Astrocyte (in vitro differentiated cells and primary cell): ENCODE measurements at regions not wholly inside any gene's neighbourhood (a gene's known extent, or its start where the extent isn't known, plus 50 kb on each side); places are given as distances from the start of the nearest gene placed in this dataset.

Experiments
- DNase-seq: peaks from one replicate; pipeline ENCODE4 v3.0.0-alpha.2; 2010; ENCODE audit warnings: low read depth
- FAIRE-seq: peaks from 2 replicates; lab custom pipeline; 2011; peaks lifted over from hg19 to GRCh38; lab: Jason Lieb, UNC
- H2AFZ ChIP-seq: 2 replicates; pipeline ENCODE4 v1.6.0; 2012; ENCODE audit warnings: low read depth, low read length, inconsistent platforms
- H3K27ac ChIP-seq: 2 replicates; pipeline ENCODE4 v1.5.1; 2011; ENCODE audit warnings: low read depth, low read length, inconsistent platforms
- H3K27me3 ChIP-seq: 2 replicates; pipeline ENCODE4 v1.6.0; 2011; ENCODE audit warnings: low read length, inconsistent platforms; ENCODE audit not compliant: insufficient read depth
- H3K36me3 ChIP-seq: 2 replicates; pipeline ENCODE4 v1.5.1; 2011; ENCODE audit warnings: low read length, inconsistent platforms; ENCODE audit not compliant: insufficient read depth
- H3K4me1 ChIP-seq: 2 replicates; pipeline ENCODE4 v1.5.1; 2011; ENCODE audit warnings: low read length, inconsistent platforms; ENCODE audit not compliant: insufficient read depth
- H3K4me2 ChIP-seq: 2 replicates; pipeline ENCODE4 v1.6.0; 2012; ENCODE audit warnings: low read length, inconsistent platforms
- H3K4me3 ChIP-seq: 2 replicates; pipeline ENCODE4 v1.5.1; 2011; ENCODE audit warnings: low read depth, mild to moderate bottlenecking, low read length, inconsistent platforms; ENCODE audit not compliant: insufficient read depth
- H3K79me2 ChIP-seq: 2 replicates; pipeline ENCODE4 v1.6.0; 2012; ENCODE audit warnings: mild to moderate bottlenecking, low read length, inconsistent platforms; ENCODE audit not compliant: insufficient read depth
- H3K9ac ChIP-seq: 2 replicates; pipeline ENCODE4 v1.6.0; 2012; ENCODE audit warnings: mild to moderate bottlenecking, low read length, inconsistent platforms
- H3K9me3 ChIP-seq: 2 replicates; pipeline ENCODE4 v1.5.1; 2012; ENCODE audit warnings: low read depth, mild to moderate bottlenecking, low read length, inconsistent platforms; ENCODE audit not compliant: insufficient read depth
- H4K20me1 ChIP-seq: 2 replicates; pipeline ENCODE4 v1.6.0; 2012; ENCODE audit warnings: low read length, inconsistent platforms; ENCODE audit not compliant: insufficient read depth
- H3K27ac Mint-ChIP-seq: one replicate; pipeline ENCODE4 v1.8.0; 2021; ENCODE audit warnings: mild to moderate bottlenecking, mixed read lengths; ENCODE audit not compliant: unreplicated experiment
- H3K27me3 Mint-ChIP-seq: one replicate; pipeline ENCODE4 v1.8.0; 2021; ENCODE audit warnings: low read depth, mixed read lengths; ENCODE audit not compliant: unreplicated experiment
- H3K36me3 Mint-ChIP-seq: one replicate; pipeline ENCODE4 v1.8.0; 2021; ENCODE audit warnings: low read depth, mixed read lengths; ENCODE audit not compliant: unreplicated experiment
- H3K4me1 Mint-ChIP-seq: one replicate; pipeline ENCODE4 v1.8.0; 2021; ENCODE audit warnings: low read depth, mixed read lengths; ENCODE audit not compliant: unreplicated experiment
- H3K4me3 Mint-ChIP-seq: one replicate; pipeline ENCODE4 v1.8.0; 2021; ENCODE audit warnings: mild to moderate bottlenecking, moderate library complexity, mixed read lengths; ENCODE audit not compliant: unreplicated experiment
- H3K9me3 Mint-ChIP-seq: one replicate; pipeline ENCODE4 v1.8.0; 2021; ENCODE audit warnings: mild to moderate bottlenecking, mixed read lengths; ENCODE audit not compliant: unreplicated experiment
- CTCF ChIP-seq: IDR thresholded peaks from 2 replicates; pipeline ENCODE4 v1.5.1; 2011; ENCODE audit warnings: low read depth, mild to moderate bottlenecking, inconsistent platforms, low read length, moderate library complexity; ENCODE audit not compliant: insufficient read depth
- EZH2 ChIP-seq: IDR thresholded peaks from 2 replicates; pipeline ENCODE4 v1.6.1; 2012; ENCODE audit warnings: mild to moderate bottlenecking, low read length, inconsistent platforms; ENCODE audit not compliant: insufficient read depth

GRCh38 chr9:106423575-106423974 lies 439.4 kb upstream of the ZNF462 start:
- Histone ChIP-seq H3K79me2 (no peaks in the 10 kb centered on the region), H2AFZ (no peak overlapping the region), H4K20me1 (no peaks in the 10 kb centered on the region), H3K27me3 (no peaks in the 10 kb centered on the region), H3K4me3 (no peak overlapping the region), H3K9ac (no peak overlapping the region), H3K9me3 (no peaks in the 10 kb centered on the region), H3K4me2 (no peak overlapping the region), H3K4me1 (peaks cover 15% of the 10 kb centered on the region), H3K27ac (no peak overlapping the region), H3K36me3 (no peaks in the 10 kb centered on the region)
- no peak for TF ChIP-seq EZH2
- TF ChIP-seq CTCF, result no peak
- Mint-ChIP-seq H3K27me3 (no peaks in the 10 kb centered on the region), H3K4me3 (no peak overlapping the region), H3K4me1 (peaks cover 29% of the 10 kb centered on the region), H3K27ac (no peak overlapping the region), H3K36me3 (no peaks in the 10 kb centered on the region), H3K9me3 (no peaks in the 10 kb centered on the region)
- DNase-seq (no peak), FAIRE-seq (no peak)

DNA sequence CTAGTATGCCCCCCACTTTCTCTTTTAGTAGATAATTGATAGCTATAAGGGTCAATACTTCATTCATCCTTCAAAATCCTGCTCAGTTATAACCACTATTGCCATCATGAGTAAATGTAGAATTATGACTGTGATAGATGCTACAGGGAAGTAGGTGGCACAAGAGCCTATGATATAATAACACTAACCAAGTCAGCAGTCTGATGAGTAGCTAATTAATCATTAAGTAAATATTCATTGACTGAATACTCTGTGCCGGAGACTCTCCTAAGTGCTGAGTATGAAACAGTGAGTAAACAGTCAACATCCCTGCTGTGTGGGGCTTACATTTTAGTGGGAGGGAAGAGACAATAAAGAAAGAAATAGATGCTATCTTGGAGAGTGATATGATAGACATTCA lies 430.3 kb upstream of the ZNF462 start:
- no peak overlapping the region for H3K4me3 Mint-ChIP-seq
- no peak for TF ChIP-seq CTCF
- TF ChIP-seq EZH2, result no peak
- no peak overlapping the region for H3K27ac Mint-ChIP-seq
- H3K4me3 ChIP-seq, result no peak overlapping the region
- H3K36me3 Mint-ChIP-seq, result no peaks in the 10 kb centered on the region
- no peak overlapping the region for H2AFZ ChIP-seq
- no peak overlapping the region for H3K4me2 ChIP-seq
- H3K4me1 Mint-ChIP-seq, result no peaks in the 10 kb centered on the region
- no peaks in the 10 kb centered on the region for H3K36me3 ChIP-seq
- H3K27me3 Mint-ChIP-seq, result peaks cover 2% of the 10 kb centered on the region
- DNase-seq, result no peak
- no peaks in the 10 kb centered on the region for H3K79me2 ChIP-seq
- no peaks in the 10 kb centered on the region for H3K9me3 ChIP-seq
- H3K9me3 Mint-ChIP-seq, result peaks cover 6% of the 10 kb centered on the region
- no peak for FAIRE-seq
- no peaks in the 10 kb centered on the region for H3K4me1 ChIP-seq
- no peaks in the 10 kb centered on the region for H4K20me1 ChIP-seq
- H3K27me3 ChIP-seq, result no peaks in the 10 kb centered on the region
- no peak overlapping the region for H3K27ac ChIP-seq
- no peak overlapping the region for H3K9ac ChIP-seq

DNA sequence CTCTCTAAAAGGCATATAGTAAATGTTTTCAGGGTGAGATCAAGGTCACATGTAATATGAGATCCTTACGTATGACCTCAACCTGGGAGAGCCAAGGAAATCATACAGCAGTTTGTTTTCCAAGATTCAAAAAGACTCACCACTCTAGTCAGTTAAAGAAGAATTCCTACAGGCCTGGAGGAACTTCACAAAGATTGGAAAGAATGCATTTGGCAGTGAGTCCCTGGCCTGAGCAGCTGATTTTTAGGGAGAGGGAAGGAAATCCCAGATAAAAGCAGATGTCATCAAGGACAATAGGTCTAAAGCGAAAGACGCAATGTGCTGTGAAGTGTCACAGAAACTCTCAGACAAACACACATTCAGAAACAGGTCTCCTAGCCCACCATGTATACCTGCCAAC lies 424.0 kb upstream of the ZNF462 start:
- no peak overlapping the region for H3K27ac ChIP-seq
- H3K4me1 ChIP-seq, result no peaks in the 10 kb centered on the region
- no peaks in the 10 kb centered on the region for H3K9me3 ChIP-seq
- H3K9ac ChIP-seq, result no peak overlapping the region
- no peak overlapping the region for H3K4me3 ChIP-seq
- no peaks in the 10 kb centered on the region for H3K79me2 ChIP-seq
- Mint-ChIP-seq H3K27ac (peak overlapping the region; percentile 80), H3K9me3 (peaks cover 6% of the 10 kb centered on the region), H3K4me1 (peaks cover 11% of the 10 kb centered on the region), H3K27me3 (no peaks in the 10 kb centered on the region), H3K4me3 (no peak overlapping the region), H3K36me3 (no peaks in the 10 kb centered on the region)
- no peak for FAIRE-seq
- H4K20me1 ChIP-seq, result no peaks in the 10 kb centered on the region
- peak; percentile 52 for DNase-seq
- H3K36me3 ChIP-seq, result no peaks in the 10 kb centered on the region
- H3K4me2 ChIP-seq, result no peak overlapping the region
- no peak overlapping the region for H2AFZ ChIP-seq
- H3K27me3 ChIP-seq, result no peaks in the 10 kb centered on the region
- TF ChIP-seq CTCF, result no peak
